ENCODE measurements at regions not wholly inside any gene's neighbourhood (a gene's known extent, or its start where the extent isn't known, plus 50 kb on each side); places are given as distances from the start of the nearest gene placed in this dataset.

DNA sequence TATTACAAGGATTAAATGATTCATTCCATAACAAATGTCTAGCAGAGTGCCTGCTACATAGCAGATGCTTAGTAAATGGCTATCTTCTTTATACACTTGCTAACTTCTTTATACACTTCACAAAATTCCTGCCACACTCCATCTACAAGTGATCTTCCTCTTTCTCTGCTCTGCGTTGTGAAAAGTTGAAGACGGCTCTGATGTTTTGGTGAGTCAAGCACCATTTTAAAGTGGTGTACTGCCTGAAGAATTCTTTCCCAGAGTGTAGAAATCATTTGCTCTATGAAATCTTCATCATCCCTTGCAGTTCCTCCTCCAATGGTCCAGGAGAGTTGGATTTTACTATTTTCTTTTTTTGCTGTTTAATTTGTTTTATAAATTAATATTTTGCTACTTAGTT is 74.9 kb downstream of the TNFAIP3 start (continued):
- TF ChIP-seq, protein P1, sequence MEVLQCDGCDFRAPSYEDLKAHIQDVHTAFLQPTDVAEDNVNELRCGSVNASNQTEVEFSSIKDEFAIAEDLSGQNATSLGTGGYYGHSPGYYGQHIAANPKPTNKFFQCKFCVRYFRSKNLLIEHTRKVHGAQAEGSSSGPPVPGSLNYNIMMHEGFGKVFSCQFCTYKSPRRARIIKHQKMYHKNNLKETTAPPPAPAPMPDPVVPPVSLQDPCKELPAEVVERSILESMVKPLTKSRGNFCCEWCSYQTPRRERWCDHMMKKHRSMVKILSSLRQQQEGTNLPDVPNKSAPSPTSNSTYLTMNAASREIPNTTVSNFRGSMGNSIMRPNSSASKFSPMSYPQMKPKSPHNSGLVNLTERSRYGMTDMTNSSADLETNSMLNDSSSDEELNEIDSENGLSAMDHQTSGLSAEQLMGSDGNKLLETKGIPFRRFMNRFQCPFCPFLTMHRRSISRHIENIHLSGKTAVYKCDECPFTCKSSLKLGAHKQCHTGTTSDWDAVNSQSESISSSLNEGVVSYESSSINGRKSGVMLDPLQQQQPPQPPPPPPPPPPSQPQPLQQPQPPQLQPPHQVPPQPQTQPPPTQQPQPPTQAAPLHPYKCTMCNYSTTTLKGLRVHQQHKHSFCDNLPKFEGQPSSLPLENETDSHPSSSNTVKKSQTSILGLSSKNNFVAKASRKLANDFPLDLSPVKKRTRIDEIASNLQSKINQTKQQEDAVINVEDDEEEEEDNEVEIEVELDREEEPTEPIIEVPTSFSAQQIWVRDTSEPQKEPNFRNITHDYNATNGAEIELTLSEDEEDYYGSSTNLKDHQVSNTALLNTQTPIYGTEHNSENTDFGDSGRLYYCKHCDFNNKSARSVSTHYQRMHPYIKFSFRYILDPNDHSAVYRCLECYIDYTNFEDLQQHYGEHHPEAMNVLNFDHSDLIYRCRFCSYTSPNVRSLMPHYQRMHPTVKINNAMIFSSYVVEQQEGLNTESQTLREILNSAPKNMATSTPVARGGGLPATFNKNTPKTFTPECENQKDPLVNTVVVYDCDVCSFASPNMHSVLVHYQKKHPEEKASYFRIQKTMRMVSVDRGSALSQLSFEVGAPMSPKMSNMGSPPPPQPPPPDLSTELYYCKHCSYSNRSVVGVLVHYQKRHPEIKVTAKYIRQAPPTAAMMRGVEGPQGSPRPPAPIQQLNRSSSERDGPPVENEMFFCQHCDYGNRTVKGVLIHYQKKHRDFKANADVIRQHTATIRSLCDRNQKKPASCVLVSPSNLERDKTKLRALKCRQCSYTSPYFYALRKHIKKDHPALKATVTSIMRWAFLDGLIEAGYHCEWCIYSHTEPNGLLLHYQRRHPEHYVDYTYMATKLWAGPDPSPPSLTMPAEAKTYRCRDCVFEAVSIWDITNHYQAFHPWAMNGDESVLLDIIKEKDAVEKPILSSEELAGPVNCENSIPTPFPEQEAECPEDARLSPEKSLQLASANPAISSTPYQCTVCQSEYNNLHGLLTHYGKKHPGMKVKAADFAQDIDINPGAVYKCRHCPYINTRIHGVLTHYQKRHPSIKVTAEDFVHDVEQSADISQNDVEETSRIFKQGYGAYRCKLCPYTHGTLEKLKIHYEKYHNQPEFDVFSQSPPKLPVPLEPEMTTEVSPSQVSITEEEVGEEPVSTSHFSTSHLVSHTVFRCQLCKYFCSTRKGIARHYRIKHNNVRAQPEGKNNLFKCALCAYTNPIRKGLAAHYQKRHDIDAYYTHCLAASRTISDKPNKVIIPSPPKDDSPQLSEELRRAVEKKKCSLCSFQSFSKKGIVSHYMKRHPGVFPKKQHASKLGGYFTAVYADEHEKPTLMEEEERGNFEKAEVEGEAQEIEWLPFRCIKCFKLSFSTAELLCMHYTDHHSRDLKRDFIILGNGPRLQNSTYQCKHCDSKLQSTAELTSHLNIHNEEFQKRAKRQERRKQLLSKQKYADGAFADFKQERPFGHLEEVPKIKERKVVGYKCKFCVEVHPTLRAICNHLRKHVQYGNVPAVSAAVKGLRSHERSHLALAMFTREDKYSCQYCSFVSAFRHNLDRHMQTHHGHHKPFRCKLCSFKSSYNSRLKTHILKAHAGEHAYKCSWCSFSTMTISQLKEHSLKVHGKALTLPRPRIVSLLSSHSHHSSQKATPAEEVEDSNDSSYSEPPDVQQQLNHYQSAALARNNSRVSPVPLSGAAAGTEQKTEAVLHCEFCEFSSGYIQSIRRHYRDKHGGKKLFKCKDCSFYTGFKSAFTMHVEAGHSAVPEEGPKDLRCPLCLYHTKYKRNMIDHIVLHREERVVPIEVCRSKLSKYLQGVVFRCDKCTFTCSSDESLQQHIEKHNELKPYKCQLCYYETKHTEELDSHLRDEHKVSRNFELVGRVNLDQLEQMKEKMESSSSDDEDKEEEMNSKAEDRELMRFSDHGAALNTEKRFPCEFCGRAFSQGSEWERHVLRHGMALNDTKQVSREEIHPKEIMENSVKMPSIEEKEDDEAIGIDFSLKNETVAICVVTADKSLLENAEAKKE (CRISPR knock-in tag; IDR thresholded peaks at IDR 0.05) = no peak
- TF ChIP-seq STAT1 (IDR thresholded peaks at IDR 0.05; ENCODE audit: unreplicated experiment) (no peak), ZNF331 (CRISPR knock-in tag; IDR thresholded peaks at IDR 0.05; ENCODE audit: low read depth) (no peak), ZNF114 (CRISPR knock-in tag; IDR thresholded peaks at IDR 0.05) (no peak)

DNA sequence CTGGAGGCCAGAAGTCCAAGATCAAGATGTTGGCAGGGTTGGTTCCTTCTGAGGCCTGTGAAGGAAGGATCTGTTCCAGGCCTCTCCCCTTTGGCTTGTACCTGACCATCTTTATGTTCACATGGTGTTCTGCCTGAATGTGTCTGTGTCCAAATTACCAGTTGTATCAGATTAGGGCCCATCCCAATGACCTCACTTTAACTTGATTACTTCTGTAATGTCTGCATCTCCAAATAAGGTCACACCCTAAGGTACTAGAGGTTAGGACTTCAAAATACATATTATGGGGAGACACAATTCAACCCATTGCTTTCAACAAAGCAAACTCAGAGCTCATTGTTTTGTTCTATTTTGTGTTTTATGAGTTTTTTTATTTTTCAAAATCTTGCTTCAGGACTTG is 75.7 kb downstream of the TNFAIP3 start:
- no peaks in the 10 kb centered on the region for H3K79me2 ChIP-seq (replicated peaks; ENCODE audit: insufficient read depth)
- H3K27ac ChIP-seq (ENCODE audit: low read depth) = no peak overlapping the region
- 0 out of 2 replicates have a peak, but pooled peaks cover 3% of the 10 kb centered on the region for H3K9me2 ChIP-seq (ENCODE audit: insufficient read depth)
- no peaks in the 10 kb centered on the region for H4K20me1 ChIP-seq (replicated peaks; ENCODE audit: insufficient read depth)
- ATAC-seq (no peak), DNase-seq (ENCODE audit: low spot score) (no peak)
- H2AFZ ChIP-seq = no peak overlapping the region
- Mint-ChIP-seq H3K4me3 (no peak overlapping the region), H3K4me1 (no peaks in the 10 kb centered on the region), H3K27ac (no peak overlapping the region), H3K36me3 (ENCODE audit: low read depth) (no peaks in the 10 kb centered on the region), H3K9me3 (peaks cover 7% of the 10 kb centered on the region), H3K27me3 (ENCODE audit: insufficient read depth, low read depth, poor library complexity) (peaks cover 3% of the 10 kb centered on the region)
- no peaks in the 10 kb centered on the region for H3K27me3 ChIP-seq (ENCODE audit: insufficient read depth)
- H3K4me3 ChIP-seq = no peak overlapping the region
- no peaks in the 10 kb centered on the region for H3F3A ChIP-seq (replicated peaks; ENCODE audit: low read depth)
- H3K36me3 ChIP-seq (ENCODE audit: insufficient read depth) = 0 out of 2 replicates have a peak, but pooled peaks cover 3% of the 10 kb centered on the region
- no peaks in the 10 kb centered on the region for H3K4me1 ChIP-seq (ENCODE audit: insufficient read depth)
- H3K4me2 ChIP-seq = no peak overlapping the region
- TF ChIP-seq, protein P2, sequence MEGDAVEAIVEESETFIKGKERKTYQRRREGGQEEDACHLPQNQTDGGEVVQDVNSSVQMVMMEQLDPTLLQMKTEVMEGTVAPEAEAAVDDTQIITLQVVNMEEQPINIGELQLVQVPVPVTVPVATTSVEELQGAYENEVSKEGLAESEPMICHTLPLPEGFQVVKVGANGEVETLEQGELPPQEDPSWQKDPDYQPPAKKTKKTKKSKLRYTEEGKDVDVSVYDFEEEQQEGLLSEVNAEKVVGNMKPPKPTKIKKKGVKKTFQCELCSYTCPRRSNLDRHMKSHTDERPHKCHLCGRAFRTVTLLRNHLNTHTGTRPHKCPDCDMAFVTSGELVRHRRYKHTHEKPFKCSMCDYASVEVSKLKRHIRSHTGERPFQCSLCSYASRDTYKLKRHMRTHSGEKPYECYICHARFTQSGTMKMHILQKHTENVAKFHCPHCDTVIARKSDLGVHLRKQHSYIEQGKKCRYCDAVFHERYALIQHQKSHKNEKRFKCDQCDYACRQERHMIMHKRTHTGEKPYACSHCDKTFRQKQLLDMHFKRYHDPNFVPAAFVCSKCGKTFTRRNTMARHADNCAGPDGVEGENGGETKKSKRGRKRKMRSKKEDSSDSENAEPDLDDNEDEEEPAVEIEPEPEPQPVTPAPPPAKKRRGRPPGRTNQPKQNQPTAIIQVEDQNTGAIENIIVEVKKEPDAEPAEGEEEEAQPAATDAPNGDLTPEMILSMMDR (conservative IDR thresholded peaks at IDR 0.05; ENCODE audit: low read depth in 2 of 2) = no peak
- TF ChIP-seq JUNB (IDR thresholded peaks at IDR 0.05; ENCODE audit: unreplicated experiment) = no peak
- no peak for TF ChIP-seq STAT1 (IDR thresholded peaks at IDR 0.05; ENCODE audit: unreplicated experiment)
- no peak for TF ChIP-seq ZNF331 (CRISPR knock-in tag; IDR thresholded peaks at IDR 0.05; ENCODE audit: low read depth)
- TF ChIP-seq POLR2AphosphoS5 (IDR thresholded peaks at IDR 0.05; ENCODE audit: low read depth) = no peak
- TF ChIP-seq EZH2 (IDR thresholded peaks at IDR 0.05; ENCODE audit: low read depth, unreplicated experiment) = no peak
- TF ChIP-seq, protein P1 (CRISPR knock-in tag; IDR thresholded peaks at IDR 0.05) = no peak
